ENCODE measurements at regions not wholly inside any gene's neighbourhood (a gene's known extent, or its start where the extent isn't known, plus 50 kb on each side); places are given as distances from the start of the nearest gene placed in this dataset.

- Mint-ChIP-seq H3K27me3 (ENCODE audit: unreplicated experiment) (no peaks in the 10 kb centered on the region), H3K27ac (ENCODE audit: unreplicated experiment) (no peak overlapping the region), H3K36me3 (ENCODE audit: insufficient read depth, unreplicated experiment) (no peaks in the 10 kb centered on the region), H3K4me1 (ENCODE audit: low read depth, unreplicated experiment) (no peaks in the 10 kb centered on the region), H3K4me3 (ENCODE audit: low read depth, unreplicated experiment) (no peak overlapping the region), H3K9me3 (ENCODE audit: low read depth, unreplicated experiment) (no peaks in the 10 kb centered on the region)
- DNase-seq, result no peak
- intact Hi-C loops (cut with micrococcal nuclease; ENCODE audit: unreplicated experiment), result no loop called here
- no peak for TF ChIP-seq CTCF (IDR thresholded peaks at IDR 0.05; ENCODE audit: unreplicated experiment)
- no TSS peak for BruUV-seq (replicated peaks)
- CTCF ChIA-PET, result no interaction called here
Measured at GRCh38 chr5:97936231-97936630, 753.2 kb upstream of the RIOK2 start.

- Mint-ChIP-seq H3K36me3 (ENCODE audit: insufficient read depth, unreplicated experiment) (no peaks in the 10 kb centered on the region), H3K4me3 (ENCODE audit: low read depth, unreplicated experiment) (no peak overlapping the region), H3K27ac (ENCODE audit: unreplicated experiment) (no peak overlapping the region), H3K27me3 (ENCODE audit: unreplicated experiment) (no peaks in the 10 kb centered on the region), H3K4me1 (ENCODE audit: low read depth, unreplicated experiment) (no peaks in the 10 kb centered on the region), H3K9me3 (ENCODE audit: low read depth, unreplicated experiment) (no peaks in the 10 kb centered on the region)
- no TSS peak for BruUV-seq (replicated peaks)
- DNase-seq, result no peak
- TF ChIP-seq CTCF (IDR thresholded peaks at IDR 0.05; ENCODE audit: unreplicated experiment), result no peak
- intact Hi-C loops (cut with micrococcal nuclease; ENCODE audit: unreplicated experiment), result no loop called here
- CTCF ChIA-PET, result no interaction called here
Measured at GRCh38 chr5:97937846-97938245, 754.8 kb upstream of the RIOK2 start.

DNA sequence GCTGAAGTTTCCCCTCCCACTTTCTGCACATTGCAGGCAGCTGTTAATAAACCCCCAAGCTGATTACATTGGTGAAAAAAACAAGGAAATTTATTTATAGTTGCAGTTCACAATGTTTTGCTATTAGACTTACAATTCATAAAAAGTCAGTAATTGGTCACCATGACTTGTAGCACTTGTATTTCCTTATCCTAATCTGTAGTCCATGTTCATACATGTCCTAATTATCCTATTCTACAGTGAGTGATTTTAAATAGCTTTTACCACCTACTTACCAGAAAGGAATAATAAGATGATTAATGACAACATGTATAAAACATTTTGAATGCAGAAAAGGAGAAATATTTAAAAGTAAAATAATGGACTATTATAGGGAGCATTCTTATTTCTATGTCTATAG lies 760.0 kb upstream of the RIOK2 start:
- Mint-ChIP-seq H3K27ac (ENCODE audit: unreplicated experiment) (no peak overlapping the region), H3K36me3 (ENCODE audit: insufficient read depth, unreplicated experiment) (no peaks in the 10 kb centered on the region), H3K4me3 (ENCODE audit: low read depth, unreplicated experiment) (no peak overlapping the region), H3K9me3 (ENCODE audit: low read depth, unreplicated experiment) (no peaks in the 10 kb centered on the region), H3K4me1 (ENCODE audit: low read depth, unreplicated experiment) (no peaks in the 10 kb centered on the region), H3K27me3 (ENCODE audit: unreplicated experiment) (no peaks in the 10 kb centered on the region)
- no TSS peak for BruUV-seq (replicated peaks)
- CTCF ChIA-PET, result interaction anchor here (0.5 kb wide), 1 partner anchor 208 kb away, joined by 3 read pairs; no protein-coding TSS in a partner anchor
- intact Hi-C loops (cut with micrococcal nuclease; ENCODE audit: unreplicated experiment), result no loop called here
- TF ChIP-seq CTCF (IDR thresholded peaks at IDR 0.05; ENCODE audit: unreplicated experiment), result no peak
- no peak for DNase-seq

DNA sequence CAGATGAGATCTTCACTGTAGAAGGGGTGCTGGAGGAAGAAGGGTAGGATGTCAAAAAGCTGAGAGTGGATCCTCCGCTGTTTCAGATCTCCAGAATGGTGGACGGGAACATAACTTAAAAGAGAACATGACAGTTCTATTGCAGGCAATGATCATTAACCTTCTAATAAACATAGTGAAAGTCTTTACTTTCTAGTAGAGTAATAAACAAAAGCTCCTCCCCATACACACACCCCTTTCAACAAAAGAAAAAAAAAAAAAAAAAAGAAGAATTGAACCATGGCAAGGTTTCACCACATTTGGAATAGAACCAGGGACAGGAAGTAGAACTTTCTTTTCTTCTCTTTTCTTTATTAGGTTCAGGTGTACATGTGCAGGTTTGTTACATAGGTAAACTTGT lies 768.1 kb upstream of the RIOK2 start:
- no peaks in the 10 kb centered on the region for H3K4me1 Mint-ChIP-seq (ENCODE audit: low read depth, unreplicated experiment)
- H3K27ac Mint-ChIP-seq (ENCODE audit: unreplicated experiment), result no peak overlapping the region
- no peaks in the 10 kb centered on the region for H3K27me3 Mint-ChIP-seq (ENCODE audit: unreplicated experiment)
- no peak for TF ChIP-seq CTCF (IDR thresholded peaks at IDR 0.05; ENCODE audit: unreplicated experiment)
- H3K36me3 Mint-ChIP-seq (ENCODE audit: insufficient read depth, unreplicated experiment), result no peaks in the 10 kb centered on the region
- DNase-seq, result no peak
- intact Hi-C loops (cut with micrococcal nuclease; ENCODE audit: unreplicated experiment), result no loop called here
- CTCF ChIA-PET, result no interaction called here
- H3K9me3 Mint-ChIP-seq (ENCODE audit: low read depth, unreplicated experiment), result peaks cover 8% of the 10 kb centered on the region
- BruUV-seq (replicated peaks), result no TSS peak
- H3K4me3 Mint-ChIP-seq (ENCODE audit: low read depth, unreplicated experiment), result no peak overlapping the region

DNA sequence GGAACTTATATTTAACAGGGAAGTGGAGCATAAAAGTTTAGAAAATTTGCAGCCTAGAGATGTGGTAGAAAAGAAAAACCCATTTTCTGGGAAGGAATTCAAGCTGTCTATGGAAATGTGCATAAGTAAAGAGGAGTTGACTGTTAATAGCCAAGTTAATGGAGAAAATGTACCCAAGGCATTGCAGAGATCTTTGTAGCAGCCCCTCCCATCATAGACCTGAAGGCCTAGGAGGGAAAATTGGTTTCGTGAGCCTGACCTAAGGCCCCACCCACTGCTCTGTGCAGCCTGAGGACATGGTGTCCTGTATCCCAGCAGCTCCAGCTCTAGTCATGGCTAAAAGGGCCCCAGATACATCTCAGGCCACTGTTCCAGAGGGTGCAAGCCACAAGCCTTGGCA lies 772.4 kb upstream of the RIOK2 start:
- peaks cover 11% of the 10 kb centered on the region for H3K9me3 Mint-ChIP-seq (ENCODE audit: low read depth, unreplicated experiment)
- BruUV-seq (replicated peaks), result no TSS peak
- H3K4me1 Mint-ChIP-seq (ENCODE audit: low read depth, unreplicated experiment), result no peaks in the 10 kb centered on the region
- CTCF ChIA-PET, result no interaction called here
- no peaks in the 10 kb centered on the region for H3K27me3 Mint-ChIP-seq (ENCODE audit: unreplicated experiment)
- H3K27ac Mint-ChIP-seq (ENCODE audit: unreplicated experiment), result no peak overlapping the region
- no peaks in the 10 kb centered on the region for H3K36me3 Mint-ChIP-seq (ENCODE audit: insufficient read depth, unreplicated experiment)
- intact Hi-C loops (cut with micrococcal nuclease; ENCODE audit: unreplicated experiment), result no loop called here
- TF ChIP-seq CTCF (IDR thresholded peaks at IDR 0.05; ENCODE audit: unreplicated experiment), result no peak
- H3K4me3 Mint-ChIP-seq (ENCODE audit: low read depth, unreplicated experiment), result no peak overlapping the region
- DNase-seq, result no peak
